ENCODE measurements at regions not wholly inside any gene's neighbourhood (a gene's known extent, or its start where the extent isn't known, plus 50 kb on each side); places are given as distances from the start of the nearest gene placed in this dataset.

DNA sequence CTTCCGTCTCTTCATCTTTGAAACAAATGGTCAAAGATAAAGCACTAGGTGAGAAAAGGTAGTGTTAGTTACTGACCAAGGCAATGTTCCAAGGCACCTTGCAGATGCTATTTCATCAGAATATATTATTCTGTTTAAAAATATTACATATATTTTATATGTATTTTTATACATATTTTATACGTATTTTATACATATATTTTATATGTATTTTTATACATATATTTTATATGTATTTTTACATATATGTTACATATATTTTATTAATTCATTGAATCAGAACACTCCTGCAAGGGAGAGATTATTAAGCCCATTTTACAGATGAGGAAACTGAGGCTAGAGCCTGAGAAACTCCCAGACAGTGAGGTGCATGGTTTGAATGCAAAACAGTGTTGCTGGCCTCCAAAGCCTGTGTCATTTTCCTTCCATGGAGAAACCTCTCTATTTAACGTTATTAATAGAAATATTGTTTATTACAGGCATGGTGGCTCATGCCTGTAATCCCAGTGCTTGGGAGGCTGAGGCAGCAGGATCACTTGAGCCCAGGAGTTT, 120.6 kb upstream of the CD82 start:
- Histone ChIP-seq H3K9me3 (no peaks in the 10 kb centered on the region), H3K4me3 (no peak overlapping the region), H3K27ac (no peak overlapping the region), H3K4me1 (no peaks in the 10 kb centered on the region), H3K27me3 (no peaks in the 10 kb centered on the region), H3K36me3 (no peaks in the 10 kb centered on the region)
- DNase-seq, result no peak
- intact Hi-C loops (cut with DNase I), result no loop called here
- WGBS (ENCODE audit: insufficient coverage, low coverage, low lambda C conversion rate, missing lambda C conversion rate), result 46% methylated on average over 3 of the region's 3 CpGs
- TF ChIP-seq, protein P1, sequence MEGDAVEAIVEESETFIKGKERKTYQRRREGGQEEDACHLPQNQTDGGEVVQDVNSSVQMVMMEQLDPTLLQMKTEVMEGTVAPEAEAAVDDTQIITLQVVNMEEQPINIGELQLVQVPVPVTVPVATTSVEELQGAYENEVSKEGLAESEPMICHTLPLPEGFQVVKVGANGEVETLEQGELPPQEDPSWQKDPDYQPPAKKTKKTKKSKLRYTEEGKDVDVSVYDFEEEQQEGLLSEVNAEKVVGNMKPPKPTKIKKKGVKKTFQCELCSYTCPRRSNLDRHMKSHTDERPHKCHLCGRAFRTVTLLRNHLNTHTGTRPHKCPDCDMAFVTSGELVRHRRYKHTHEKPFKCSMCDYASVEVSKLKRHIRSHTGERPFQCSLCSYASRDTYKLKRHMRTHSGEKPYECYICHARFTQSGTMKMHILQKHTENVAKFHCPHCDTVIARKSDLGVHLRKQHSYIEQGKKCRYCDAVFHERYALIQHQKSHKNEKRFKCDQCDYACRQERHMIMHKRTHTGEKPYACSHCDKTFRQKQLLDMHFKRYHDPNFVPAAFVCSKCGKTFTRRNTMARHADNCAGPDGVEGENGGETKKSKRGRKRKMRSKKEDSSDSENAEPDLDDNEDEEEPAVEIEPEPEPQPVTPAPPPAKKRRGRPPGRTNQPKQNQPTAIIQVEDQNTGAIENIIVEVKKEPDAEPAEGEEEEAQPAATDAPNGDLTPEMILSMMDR (IDR thresholded peaks at IDR 0.05), result no peak
- no peak for TF ChIP-seq POLR2A (IDR thresholded peaks at IDR 0.05)
- no peak for ATAC-seq

- H3K4me3 ChIP-seq, result no peak overlapping the region
- intact Hi-C loops (cut with DNase I), result no loop called here
- H3K9me3 ChIP-seq, result no peaks in the 10 kb centered on the region
- H3K27ac ChIP-seq, result no peak overlapping the region
- TF ChIP-seq, protein P1 (IDR thresholded peaks at IDR 0.05), result no peak
- TF ChIP-seq POLR2A (IDR thresholded peaks at IDR 0.05), result no peak
- 38% methylated on average over 7 of the region's 9 CpGs for WGBS (ENCODE audit: insufficient coverage, low coverage, low lambda C conversion rate, missing lambda C conversion rate)
- DNase-seq (no peak), ATAC-seq (no peak)
- H3K27me3 ChIP-seq, result no peaks in the 10 kb centered on the region
- no peaks in the 10 kb centered on the region for H3K4me1 ChIP-seq
- no peaks in the 10 kb centered on the region for H3K36me3 ChIP-seq
Measured at GRCh38 chr11:44445500-44446365, 119.7 kb upstream of the CD82 start.

GRCh38 chr11:44446366-44446762, 119.1 kb upstream of the CD82 start:
- Histone ChIP-seq H3K27me3 (no peaks in the 10 kb centered on the region), H3K36me3 (no peaks in the 10 kb centered on the region), H3K27ac (no peak overlapping the region), H3K4me1 (no peaks in the 10 kb centered on the region), H3K4me3 (no peak overlapping the region), H3K9me3 (no peaks in the 10 kb centered on the region)
- intact Hi-C loops (cut with DNase I), result no loop called here
- no peak for ATAC-seq
- TF ChIP-seq, protein P1 (IDR thresholded peaks at IDR 0.05), result no peak
- no peak for TF ChIP-seq POLR2A (IDR thresholded peaks at IDR 0.05)
- no peak for DNase-seq
- 39% methylated on average over 5 of the region's 7 CpGs for WGBS (ENCODE audit: insufficient coverage, low coverage, low lambda C conversion rate, missing lambda C conversion rate)

GRCh38 chr11:44446996-44447771, 118.3 kb upstream of the CD82 start:
- Histone ChIP-seq H3K9me3 (no peaks in the 10 kb centered on the region), H3K4me1 (no peaks in the 10 kb centered on the region), H3K27me3 (no peaks in the 10 kb centered on the region), H3K4me3 (no peak overlapping the region), H3K27ac (no peak overlapping the region), H3K36me3 (no peaks in the 10 kb centered on the region)
- no peak for DNase-seq
- no peak for ATAC-seq
- WGBS (ENCODE audit: insufficient coverage, low coverage, low lambda C conversion rate, missing lambda C conversion rate), result 100% methylated on average over 1 of the region's 9 CpGs
- TF ChIP-seq, protein P1 (IDR thresholded peaks at IDR 0.05), result no peak
- no peak for TF ChIP-seq POLR2A (IDR thresholded peaks at IDR 0.05)
- intact Hi-C loops (cut with DNase I), result no loop called here

Measured in right lobe of liver (tissue), 6 donors.